ENCODE measurements at regions not wholly inside any gene's neighbourhood (a gene's known extent, or its start where the extent isn't known, plus 50 kb on each side); places are given as distances from the start of the nearest gene placed in this dataset.

DNA sequence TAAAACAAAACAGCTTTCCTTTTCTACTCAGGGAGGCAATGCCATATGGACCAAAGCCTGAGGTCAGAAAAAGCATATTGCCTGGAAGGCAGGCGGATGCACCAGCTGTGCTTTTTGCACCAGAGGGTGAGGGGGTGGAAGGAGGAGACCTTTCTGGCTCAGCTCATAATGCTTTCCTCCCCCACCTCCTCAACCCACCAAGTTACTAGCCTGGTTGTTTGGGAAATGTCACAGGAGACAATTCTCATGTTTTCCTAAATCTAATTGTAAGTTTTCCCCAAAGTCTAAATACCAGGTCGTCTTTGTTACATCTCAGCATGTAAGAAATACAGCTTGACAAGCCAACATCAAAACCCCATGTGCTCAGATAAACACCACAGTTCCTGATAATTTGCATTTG, 72.6 kb upstream of the DMRTA1 start:
- Mint-ChIP-seq H3K4me1 (peaks cover 10 to 12% of the 10 kb centered on the region in 2 experiments), H3K4me3 (no peak overlapping the region), H3K27ac (no peak overlapping the region), H3K27me3 (ENCODE audit: low read depth) (no peaks in the 10 kb centered on the region), H3K36me3 (ENCODE audit: insufficient read depth in 1 of 3, low read depth in 3 of 3) (no peaks in the 10 kb centered on the region; a peak in 1 of 7 replicates), H3K9me3 (no peaks in the 10 kb centered on the region)
- no peaks in the 10 kb centered on the region for H3K27me3 ChIP-seq (ENCODE audit: insufficient read depth, low read length)
- no peak overlapping the region for H3K18ac ChIP-seq (ENCODE audit: insufficient read length, low read depth, low read length)
- no peaks in the 10 kb centered on the region for H3K9me3 ChIP-seq (ENCODE audit: control insufficient read depth, low read depth, low read length)
- no peak overlapping the region for H4K8ac ChIP-seq (replicated peaks; ENCODE audit: insufficient read length, low read depth, low read length)
- H3K4me1 ChIP-seq (ENCODE audit: insufficient read depth, low read length): no peaks in the 10 kb centered on the region
- H2BK12ac ChIP-seq (ENCODE audit: insufficient read length, low read depth, low read length): no peak overlapping the region
- H3K79me1 ChIP-seq (ENCODE audit: insufficient read depth, low read depth, low read length, poor library complexity, severe bottlenecking): no peaks in the 10 kb centered on the region
- H4K91ac ChIP-seq (ENCODE audit: insufficient read length, low read depth, low read length): no peak overlapping the region
- no peak overlapping the region for H2BK5ac ChIP-seq (ENCODE audit: insufficient read length, low read length)
- H3K23me2 ChIP-seq (ENCODE audit: insufficient read length, low read depth, low read length, poor library complexity, severe bottlenecking): no peaks in the 10 kb centered on the region
- no peak overlapping the region for H2BK120ac ChIP-seq (ENCODE audit: low read depth, low read length, poor library complexity, severe bottlenecking)
- no peak overlapping the region for H3K4ac ChIP-seq (ENCODE audit: low read depth, low read length)
- no peaks in the 10 kb centered on the region for H3K79me2 ChIP-seq (ENCODE audit: insufficient read depth, low read length)
- TF ChIP-seq, protein P1, sequence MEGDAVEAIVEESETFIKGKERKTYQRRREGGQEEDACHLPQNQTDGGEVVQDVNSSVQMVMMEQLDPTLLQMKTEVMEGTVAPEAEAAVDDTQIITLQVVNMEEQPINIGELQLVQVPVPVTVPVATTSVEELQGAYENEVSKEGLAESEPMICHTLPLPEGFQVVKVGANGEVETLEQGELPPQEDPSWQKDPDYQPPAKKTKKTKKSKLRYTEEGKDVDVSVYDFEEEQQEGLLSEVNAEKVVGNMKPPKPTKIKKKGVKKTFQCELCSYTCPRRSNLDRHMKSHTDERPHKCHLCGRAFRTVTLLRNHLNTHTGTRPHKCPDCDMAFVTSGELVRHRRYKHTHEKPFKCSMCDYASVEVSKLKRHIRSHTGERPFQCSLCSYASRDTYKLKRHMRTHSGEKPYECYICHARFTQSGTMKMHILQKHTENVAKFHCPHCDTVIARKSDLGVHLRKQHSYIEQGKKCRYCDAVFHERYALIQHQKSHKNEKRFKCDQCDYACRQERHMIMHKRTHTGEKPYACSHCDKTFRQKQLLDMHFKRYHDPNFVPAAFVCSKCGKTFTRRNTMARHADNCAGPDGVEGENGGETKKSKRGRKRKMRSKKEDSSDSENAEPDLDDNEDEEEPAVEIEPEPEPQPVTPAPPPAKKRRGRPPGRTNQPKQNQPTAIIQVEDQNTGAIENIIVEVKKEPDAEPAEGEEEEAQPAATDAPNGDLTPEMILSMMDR (conservative IDR thresholded peaks at IDR 0.05): no peak
- no peaks in the 10 kb centered on the region for H4K20me1 ChIP-seq (ENCODE audit: control insufficient read depth, insufficient read depth, insufficient read length)
- DNase-seq: no peak
- no CpG with 5 or more reads among the region's 2 CpGs for WGBS (ENCODE audit: extremely low coverage, insufficient read length, low lambda C conversion rate)
- H3K56ac ChIP-seq (ENCODE audit: insufficient read length, low read depth, low read length): no peak overlapping the region
- H3K4me2 ChIP-seq (ENCODE audit: insufficient read depth, insufficient read length, low read length): no peak overlapping the region
- no peak overlapping the region for H4K5ac ChIP-seq (ENCODE audit: insufficient read length, low read depth, low read length)
- H3K23ac ChIP-seq (ENCODE audit: insufficient read length, low read depth, low read length): no peak overlapping the region
- H2BK20ac ChIP-seq (ENCODE audit: low read depth, low read length, poor library complexity, severe bottlenecking): no peak overlapping the region
- no peak overlapping the region for H3K14ac ChIP-seq (ENCODE audit: insufficient read depth, low read length)
- H2BK15ac ChIP-seq (ENCODE audit: low read depth, low read length): no peak overlapping the region
- no peak overlapping the region for H3K9ac ChIP-seq (ENCODE audit: extremely low read depth, insufficient read length, low read length)
- no peak overlapping the region for H3T11ph ChIP-seq (ENCODE audit: low read length)
- no peak overlapping the region for H3K27ac ChIP-seq (ENCODE audit: insufficient read length, low read depth, low read length)
- H2AK5ac ChIP-seq (ENCODE audit: insufficient read length, low read length): no peak overlapping the region
- H2AFZ ChIP-seq (ENCODE audit: low read length): no peak overlapping the region

Data from H9 (cell line).